HepG2 (cell line): ENCODE measurements at regions not wholly inside any gene's neighbourhood (a gene's known extent, or its start where the extent isn't known, plus 50 kb on each side); places are given as distances from the start of the nearest gene placed in this dataset.

ENCODE experiments used
- ATAC-seq: fragments of 200-7000 bp; cut with Tn5 transposase; 3 replicates; pipeline ENCODE4 v1.9.1; 2020; ENCODE audit warnings: mild to moderate bottlenecking, moderate library complexity
- BruUV-seq: library from RNA; stranded (reverse); fragments of 400-500 nt; replicated peaks from 2 replicates; lab custom pipeline; 2021; lab: Mats Ljungman, UMichigan
- CTCF ChIA-PET: fragments of 300-600 bp; formaldehyde crosslinking; extraction: SDS; loops from one replicate; lab custom pipeline; 2021; ENCODE audit warnings: low total read pairs, inconsistent platforms, low intra/inter-chr PET ratio; lab: Yijun Ruan, JAX
- POLR2A ChIA-PET: fragments of 350-600 bp; sonication (Branson Sonifier 250); formaldehyde crosslinking; loops from one replicate; lab custom pipeline; 2020; ENCODE audit warnings: antibody characterized with exemption, inconsistent platforms; lab: Yijun Ruan, JAX
- DNase-seq: peaks from one replicate; pipeline ENCODE4 v3.0.0-alpha.2; 2015; ENCODE audit warnings: low spot score
- FAIRE-seq: peaks from 3 replicates; lab custom pipeline; 2011; peaks lifted over from hg19 to GRCh38; lab: Jason Lieb, UNC
- H2AFZ ChIP-seq: one replicate; pipeline ENCODE4 v1.6.1; 2011; ENCODE audit warnings: low read length, inconsistent platforms
- H3K27ac ChIP-seq: fragments of 300-600 bp; 3 replicates; pipeline ENCODE4 v1.8.0; 2011; ENCODE audit warnings: mixed run types, mild to moderate bottlenecking, mixed read lengths, low read length, inconsistent platforms; ENCODE audit not compliant: insufficient read depth; ENCODE audit errors: extremely low read length
- H3K27me3 ChIP-seq, 2 experiments: fragments of 200-600 bp in 1 of 2; 2 replicates in 1 of 2; 3 replicates in 1 of 2; pipeline versions ENCODE4 v1.6.0 to v1.8.0; 2011; ENCODE audit warnings: low read length in 2 of 2, mild to moderate bottlenecking in 2 of 2, moderate library complexity in 2 of 2, inconsistent platforms in 1 of 2; ENCODE audit not compliant: insufficient read depth in 2 of 2, control insufficient read depth in 1 of 2
- H3K36me3 ChIP-seq, 2 experiments: fragments of 200-600 bp in 1 of 2; replicated peaks in 1 of 2; 2 replicates in 1 of 2; 3 replicates in 1 of 2; pipeline versions ENCODE4 v1.5.1 to v1.8.0; 2011; ENCODE audit warnings: low read length in 2 of 2, inconsistent platforms in 1 of 2; ENCODE audit not compliant: insufficient read depth in 2 of 2, control insufficient read depth in 1 of 2
- H3K4me1 ChIP-seq: 2 replicates; pipeline ENCODE4 v1.5.1; 2012; ENCODE audit warnings: low read length, inconsistent platforms; ENCODE audit not compliant: insufficient read depth
- H3K4me2 ChIP-seq: 2 replicates; pipeline ENCODE4 v1.6.0; 2011; ENCODE audit warnings: low read depth, low read length, inconsistent platforms
- H3K4me3 ChIP-seq, 3 experiments: fragments of 200-600 bp in 1 of 3; sonication (generic), shearing (Covaris generic) in 1 of 3; replicated peaks in 1 of 3; 2 replicates each; pipeline ENCODE4 v1.5.1; 2011 to 2016; ENCODE audit warnings: low read length in 3 of 3, inconsistent platforms in 2 of 3, low read depth in 2 of 3, mild to moderate bottlenecking in 2 of 3, control low read depth in 1 of 3, mixed read lengths in 1 of 3; ENCODE audit not compliant: insufficient read depth in 1 of 3
- H3K79me2 ChIP-seq: one replicate; pipeline ENCODE4 v1.6.1; 2011; ENCODE audit warnings: low read length, inconsistent platforms; ENCODE audit not compliant: insufficient read depth
- H3K9ac ChIP-seq: 2 replicates; pipeline ENCODE4 v1.6.0; 2011; ENCODE audit warnings: mild to moderate bottlenecking, low read depth, low read length, inconsistent platforms; ENCODE audit not compliant: insufficient read depth
- H3K9me3 ChIP-seq: 2 replicates; pipeline ENCODE4 v1.5.1; 2012; ENCODE audit warnings: mild to moderate bottlenecking, low read length
- H4K20me1 ChIP-seq: 2 replicates; pipeline ENCODE4 v1.6.0; 2011; ENCODE audit warnings: inconsistent platforms, mild to moderate bottlenecking, low read length, moderate library complexity; ENCODE audit not compliant: insufficient read depth
- ADNP ChIP-seq: sonication (generic); formaldehyde crosslinking; IDR thresholded peaks from 2 replicates; pipeline ENCODE4 v1.4.0; 2020; ENCODE audit warnings: missing genetic modification reagents
- DZIP1 ChIP-seq: sonication (generic); formaldehyde crosslinking; IDR thresholded peaks from 2 replicates; pipeline ENCODE4 v1.5.0; 2020; ENCODE audit warnings: mild to moderate bottlenecking, missing genetic modification reagents
- KDM4B ChIP-seq: sonication (generic); formaldehyde crosslinking; IDR thresholded peaks from 2 replicates; pipeline ENCODE4 v1.4.0; 2020; ENCODE audit warnings: missing genetic modification reagents
- MYNN ChIP-seq: sonication (generic); formaldehyde crosslinking; IDR thresholded peaks from 2 replicates; pipeline ENCODE4 v1.4.0; 2020; ENCODE audit warnings: mild to moderate bottlenecking, low read depth, missing genetic modification reagents
- SP4 ChIP-seq: sonication (generic); formaldehyde crosslinking; IDR thresholded peaks from 2 replicates; pipeline ENCODE4 v1.8.1; 2023; ENCODE audit warnings: mild to moderate bottlenecking, missing genetic modification reagents
- THAP8 ChIP-seq: sonication (generic); formaldehyde crosslinking; IDR thresholded peaks from 2 replicates; pipeline ENCODE4 v1.5.1; 2020; ENCODE audit warnings: missing genetic modification reagents, mild to moderate bottlenecking, borderline replicate concordance
- ZFP41 ChIP-seq: sonication (generic); formaldehyde crosslinking; IDR thresholded peaks from 2 replicates; pipeline ENCODE4 v1.4.0; 2020; ENCODE audit warnings: mild to moderate bottlenecking, missing genetic modification reagents, borderline replicate concordance
- ZNF552 ChIP-seq: sonication (generic); formaldehyde crosslinking; IDR thresholded peaks from 2 replicates; pipeline ENCODE4 v1.9.0; 2022; ENCODE audit warnings: missing genetic modification reagents, mild to moderate bottlenecking, borderline replicate concordance
- ZNF749 ChIP-seq: sonication (generic); formaldehyde crosslinking; IDR thresholded peaks from 2 replicates; pipeline ENCODE4 v1.8.0; 2022; ENCODE audit warnings: mild to moderate bottlenecking, missing genetic modification reagents, moderate library complexity, borderline replicate concordance
- ZNF788 ChIP-seq: sonication (generic); formaldehyde crosslinking; IDR thresholded peaks from 2 replicates; pipeline ENCODE4 v1.5.0; 2020; ENCODE audit warnings: mild to moderate bottlenecking, missing genetic modification reagents, borderline replicate concordance
- ZSCAN20 ChIP-seq: sonication (generic); formaldehyde crosslinking; IDR thresholded peaks from 2 replicates; pipeline ENCODE4 v1.4.0; 2020; ENCODE audit warnings: missing genetic modification reagents, mild to moderate bottlenecking, borderline replicate concordance
- WGBS: methylation state at CpG from one replicate; pipeline ENCODE4 v1.1.6; 2017; ENCODE audit warnings: low lambda C conversion rate; 5-methylcytosine and 5-hydroxymethylcytosine counted together
- in situ Hi-C: cut with HindIII; loops from 2 replicates; pipeline ENCODE4 v1.10.0; 2017; ENCODE audit warnings: low pct_unique_long_range_greater_than_20kb; ENCODE audit not compliant: extremely low pct_ligation_motif_present
- intact Hi-C: fragments of 100-400 bp; cut with micrococcal nuclease; formaldehyde crosslinking; loops from one replicate; pipeline ENCODE4 v1.10.0; 2022; ENCODE audit not compliant: unreplicated experiment
- TF ChIP-seq, protein P1 (sequence below): sonication (generic); formaldehyde crosslinking; IDR thresholded peaks from 2 replicates; pipeline ENCODE4 v1.4.0; 2020; ENCODE audit warnings: low read depth, mild to moderate bottlenecking, missing genetic modification reagents
- TF ChIP-seq, protein P2 (sequence below): IDR thresholded peaks from 2 replicates; pipeline ENCODE4 v1.6.1; 2012; ENCODE audit warnings: low read depth, low read length, improper control_type of control experiment

GRCh38 chr6:12508553-12508952, 208.0 kb upstream of the PHACTR1 start:
- Histone ChIP-seq H3K4me1 (0 out of 2 replicates have a peak, but pooled peaks cover 5% of the 10 kb centered on the region), H3K79me2 (no peaks in the 10 kb centered on the region), H3K27ac (no peak overlapping the region), H3K4me2 (no peak overlapping the region), H3K4me3 (no peak overlapping the region), H2AFZ (no peak overlapping the region), H3K36me3 (no peaks in the 10 kb centered on the region), H4K20me1 (no peaks in the 10 kb centered on the region), H3K27me3 (no peaks in the 10 kb centered on the region), H3K9ac (no peak overlapping the region), H3K9me3 (no peaks in the 10 kb centered on the region)
- in situ Hi-C loops (no loop called here), intact Hi-C loops (loop anchor here (10.0 kb wide), 1 partner anchor 854 kb away; no protein-coding TSS in a partner anchor)
- no peak for ATAC-seq
- POLR2A ChIA-PET, result no interaction called here
- BruUV-seq, result no TSS peak
- FAIRE-seq, result no peak
- TF ChIP-seq THAP8 (CRISPR knock-in tag) (no peak), ADNP (CRISPR knock-in tag) (no peak), ZNF788 (no peak), MYNN (CRISPR knock-in tag) (no peak), SP4 (CRISPR knock-in tag) (no peak), ZSCAN20 (CRISPR knock-in tag) (no peak), ZNF552 (CRISPR knock-in tag) (no peak), ZNF749 (CRISPR knock-in tag) (no peak), KDM4B (CRISPR knock-in tag) (no peak), ZFP41 (CRISPR knock-in tag) (no peak), DZIP1 (CRISPR knock-in tag) (no peak)
- TF ChIP-seq, protein P1, sequence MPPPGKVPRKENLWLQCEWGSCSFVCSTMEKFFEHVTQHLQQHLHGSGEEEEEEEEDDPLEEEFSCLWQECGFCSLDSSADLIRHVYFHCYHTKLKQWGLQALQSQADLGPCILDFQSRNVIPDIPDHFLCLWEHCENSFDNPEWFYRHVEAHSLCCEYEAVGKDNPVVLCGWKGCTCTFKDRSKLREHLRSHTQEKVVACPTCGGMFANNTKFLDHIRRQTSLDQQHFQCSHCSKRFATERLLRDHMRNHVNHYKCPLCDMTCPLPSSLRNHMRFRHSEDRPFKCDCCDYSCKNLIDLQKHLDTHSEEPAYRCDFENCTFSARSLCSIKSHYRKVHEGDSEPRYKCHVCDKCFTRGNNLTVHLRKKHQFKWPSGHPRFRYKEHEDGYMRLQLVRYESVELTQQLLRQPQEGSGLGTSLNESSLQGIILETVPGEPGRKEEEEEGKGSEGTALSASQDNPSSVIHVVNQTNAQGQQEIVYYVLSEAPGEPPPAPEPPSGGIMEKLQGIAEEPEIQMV (CRISPR knock-in tag), result no peak
- TF ChIP-seq, protein P2, sequence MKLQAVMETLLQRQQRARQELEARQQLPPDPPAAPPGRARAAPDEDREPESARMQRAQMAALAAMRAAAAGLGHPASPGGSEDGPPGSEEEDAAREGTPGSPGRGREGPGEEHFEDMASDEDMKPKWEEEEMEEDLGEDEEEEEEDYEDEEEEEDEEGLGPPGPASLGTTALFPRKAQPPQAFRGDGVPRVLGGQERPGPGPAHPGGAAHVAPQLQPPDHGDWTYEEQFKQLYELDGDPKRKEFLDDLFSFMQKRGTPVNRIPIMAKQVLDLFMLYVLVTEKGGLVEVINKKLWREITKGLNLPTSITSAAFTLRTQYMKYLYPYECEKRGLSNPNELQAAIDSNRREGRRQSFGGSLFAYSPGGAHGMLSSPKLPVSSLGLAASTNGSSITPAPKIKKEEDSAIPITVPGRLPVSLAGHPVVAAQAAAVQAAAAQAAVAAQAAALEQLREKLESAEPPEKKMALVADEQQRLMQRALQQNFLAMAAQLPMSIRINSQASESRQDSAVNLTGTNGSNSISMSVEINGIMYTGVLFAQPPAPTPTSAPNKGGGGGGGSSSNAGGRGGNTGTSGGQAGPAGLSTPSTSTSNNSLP, result no peak
- CTCF ChIA-PET, result no interaction called here
- no peak for DNase-seq
- WGBS, result 44% methylated on average over 4 of the region's 4 CpGs
